ENCODE measurements at regions not wholly inside any gene's neighbourhood (a gene's known extent, or its start where the extent isn't known, plus 50 kb on each side); places are given as distances from the start of the nearest gene placed in this dataset.
A peak's percentile ranks its signal among the peaks of the same experiment; 100 is the strongest.

GRCh38 chr12:58479401-58479800 is 440.9 kb downstream of the LRIG3 start:
- CTCF ChIA-PET = no interaction called here
- POLR2A ChIA-PET (ENCODE audit: low non-redundant PET) = no interaction called here
- no peak for TF ChIP-seq CTCF (conservative IDR thresholded peaks at IDR 0.05; ENCODE audit: low read depth)
- H3K27ac ChIP-seq = no peak overlapping the region
- DNase-seq (ENCODE audit: low spot score) = no peak

- H3K27ac ChIP-seq = no peak overlapping the region
- ChIA-PET POLR2A (ENCODE audit: low non-redundant PET) (no interaction called here), CTCF (no interaction called here)
- DNase-seq (ENCODE audit: low spot score) = no peak
- TF ChIP-seq CTCF (conservative IDR thresholded peaks at IDR 0.05; ENCODE audit: low read depth) = no peak
Observed at GRCh38 chr12:58481811-58482210, 438.5 kb downstream of the LRIG3 start.

GRCh38 chr12:58487255-58487654 is 433.0 kb downstream of the LRIG3 start:
- TF ChIP-seq CTCF (conservative IDR thresholded peaks at IDR 0.05; ENCODE audit: low read depth) = no peak
- ChIA-PET POLR2A (ENCODE audit: low non-redundant PET) (no interaction called here), CTCF (interaction anchor here (0.5 kb wide), 1 partner anchor 371 kb away, joined by 3 read pairs; no protein-coding TSS in a partner anchor)
- no peak overlapping the region for H3K27ac ChIP-seq
- no peak for DNase-seq (ENCODE audit: low spot score)

GRCh38 chr12:58487678-58488161 is 432.6 kb downstream of the LRIG3 start:
- ChIA-PET POLR2A (ENCODE audit: low non-redundant PET) (no interaction called here), CTCF (interaction anchor here (0.5 kb wide), 1 partner anchor 370 kb away, joined by 3 read pairs; no protein-coding TSS in a partner anchor)
- no peak for DNase-seq (ENCODE audit: low spot score)

GRCh38 chr12:58489394-58489793 is 430.9 kb downstream of the LRIG3 start:
- ChIA-PET CTCF (no interaction called here), POLR2A (ENCODE audit: low non-redundant PET) (no interaction called here)
- no peak overlapping the region for H3K27ac ChIP-seq
- no peak for TF ChIP-seq CTCF (conservative IDR thresholded peaks at IDR 0.05; ENCODE audit: low read depth)
- no peak for DNase-seq (ENCODE audit: low spot score)

More at GRCh38 chr12:58487678-58488161, 432.6 kb downstream of the LRIG3 start:
- no peak for TF ChIP-seq CTCF (conservative IDR thresholded peaks at IDR 0.05; ENCODE audit: low read depth)
- H3K27ac ChIP-seq = no peak overlapping the region

GRCh38 chr12:58491306-58491705 is 429.0 kb downstream of the LRIG3 start:
- no peak for TF ChIP-seq CTCF (conservative IDR thresholded peaks at IDR 0.05; ENCODE audit: low read depth)
- ChIA-PET CTCF (no interaction called here), POLR2A (ENCODE audit: low non-redundant PET) (no interaction called here)
- no peak overlapping the region for H3K27ac ChIP-seq
- peak; percentile 25 for DNase-seq (ENCODE audit: low spot score)

Measured in RWPE1 (cell line).